ENCODE measurements at regions not wholly inside any gene's neighbourhood (a gene's known extent, or its start where the extent isn't known, plus 50 kb on each side); places are given as distances from the start of the nearest gene placed in this dataset.

- H3K9me3 Mint-ChIP-seq (ENCODE audit: unreplicated experiment) = peaks cover 3% of the 10 kb centered on the region
- H3K4me1 Mint-ChIP-seq (ENCODE audit: low read depth, unreplicated experiment) = peaks cover 11% of the 10 kb centered on the region
- H3K27ac Mint-ChIP-seq (ENCODE audit: unreplicated experiment) = peak overlapping the region; percentile 80
- DNase-seq = no peak
- no peaks in the 10 kb centered on the region for H3K27me3 Mint-ChIP-seq (ENCODE audit: unreplicated experiment)
- H3K36me3 Mint-ChIP-seq (ENCODE audit: unreplicated experiment) = peaks cover 6% of the 10 kb centered on the region
- no peak for TF ChIP-seq CTCF (IDR thresholded peaks at IDR 0.05; ENCODE audit: partially characterized antibody, unreplicated experiment)
- H3K4me3 Mint-ChIP-seq (ENCODE audit: unreplicated experiment) = no peak overlapping the region
Observed at GRCh38 chr9:8071445-8071798, 271.8 kb upstream of the DMAC1 start.

GRCh38 chr9:8070779-8071444 lies 271.3 kb upstream of the DMAC1 start:
- TF ChIP-seq CTCF (IDR thresholded peaks at IDR 0.05; ENCODE audit: partially characterized antibody, unreplicated experiment) = no peak
- Mint-ChIP-seq H3K36me3 (ENCODE audit: unreplicated experiment) (peaks cover 6% of the 10 kb centered on the region), H3K27me3 (ENCODE audit: unreplicated experiment) (no peaks in the 10 kb centered on the region), H3K4me3 (ENCODE audit: unreplicated experiment) (no peak overlapping the region), H3K27ac (ENCODE audit: unreplicated experiment) (peak overlapping the region; percentile 53), H3K4me1 (ENCODE audit: low read depth, unreplicated experiment) (peaks cover 11% of the 10 kb centered on the region), H3K9me3 (ENCODE audit: unreplicated experiment) (peaks cover 3% of the 10 kb centered on the region)
- DNase-seq = peak; percentile 75

- Mint-ChIP-seq H3K27me3 (ENCODE audit: unreplicated experiment) (no peaks in the 10 kb centered on the region), H3K4me1 (ENCODE audit: low read depth, unreplicated experiment) (no peaks in the 10 kb centered on the region), H3K9me3 (ENCODE audit: unreplicated experiment) (no peaks in the 10 kb centered on the region), H3K36me3 (ENCODE audit: unreplicated experiment) (no peaks in the 10 kb centered on the region), H3K4me3 (ENCODE audit: unreplicated experiment) (no peak overlapping the region), H3K27ac (ENCODE audit: unreplicated experiment) (no peak overlapping the region)
- no peak for TF ChIP-seq CTCF (IDR thresholded peaks at IDR 0.05; ENCODE audit: partially characterized antibody, unreplicated experiment)
- no peak for DNase-seq
Observed at GRCh38 chr9:8062459-8062858, 262.9 kb upstream of the DMAC1 start.

DNA sequence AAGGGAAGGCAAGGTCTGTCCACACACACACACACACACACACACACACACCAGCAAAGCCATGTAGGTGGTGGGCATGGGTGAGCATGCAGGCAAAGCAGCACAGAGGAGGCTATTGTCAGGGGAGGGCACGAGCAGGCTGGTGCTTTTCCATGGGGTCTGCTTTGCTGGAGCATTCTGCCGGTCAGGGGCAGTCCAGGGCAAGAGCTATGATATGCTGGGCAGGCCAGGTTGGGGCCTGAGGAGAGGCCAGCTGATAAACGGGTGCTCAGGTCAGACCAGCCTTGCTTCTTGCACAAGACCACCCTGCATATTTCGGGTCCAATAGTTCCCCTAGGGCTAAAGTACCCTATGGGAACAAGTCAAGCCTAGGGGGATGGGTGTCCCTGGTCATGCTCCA lies 253.9 kb upstream of the DMAC1 start:
- no peak for TF ChIP-seq CTCF (IDR thresholded peaks at IDR 0.05; ENCODE audit: partially characterized antibody, unreplicated experiment)
- no peaks in the 10 kb centered on the region for H3K4me1 Mint-ChIP-seq (ENCODE audit: low read depth, unreplicated experiment)
- no peak overlapping the region for H3K4me3 Mint-ChIP-seq (ENCODE audit: unreplicated experiment)
- peaks cover 6% of the 10 kb centered on the region for H3K36me3 Mint-ChIP-seq (ENCODE audit: unreplicated experiment)
- H3K9me3 Mint-ChIP-seq (ENCODE audit: unreplicated experiment) = peaks cover 1% of the 10 kb centered on the region
- H3K27ac Mint-ChIP-seq (ENCODE audit: unreplicated experiment) = no peak overlapping the region
- no peaks in the 10 kb centered on the region for H3K27me3 Mint-ChIP-seq (ENCODE audit: unreplicated experiment)
- no peak for DNase-seq

GRCh38 chr9:8052991-8053390 lies 253.4 kb upstream of the DMAC1 start:
- no peak for DNase-seq
- H3K36me3 Mint-ChIP-seq (ENCODE audit: unreplicated experiment) = peaks cover 6% of the 10 kb centered on the region
- H3K9me3 Mint-ChIP-seq (ENCODE audit: unreplicated experiment) = peaks cover 1% of the 10 kb centered on the region
- TF ChIP-seq CTCF (IDR thresholded peaks at IDR 0.05; ENCODE audit: partially characterized antibody, unreplicated experiment) = no peak
- no peak overlapping the region for H3K4me3 Mint-ChIP-seq (ENCODE audit: unreplicated experiment)
- H3K4me1 Mint-ChIP-seq (ENCODE audit: low read depth, unreplicated experiment) = no peaks in the 10 kb centered on the region
- no peaks in the 10 kb centered on the region for H3K27me3 Mint-ChIP-seq (ENCODE audit: unreplicated experiment)
- no peak overlapping the region for H3K27ac Mint-ChIP-seq (ENCODE audit: unreplicated experiment)

All from glutamatergic neuron (in vitro differentiated cells).